CD4-positive, alpha-beta T cell (primary cell): ENCODE measurements at regions not wholly inside any gene's neighbourhood (a gene's known extent, or its start where the extent isn't known, plus 50 kb on each side); places are given as distances from the start of the nearest gene placed in this dataset.

Source experiments
- ATAC-seq: fragments of 200-7000 bp; cut with Tn5 transposase; one replicate; pipeline ENCODE4 v1.10.0; 2022; ENCODE audit warnings: mild to moderate bottlenecking; ENCODE audit not compliant: poor library complexity
- CTCF ChIA-PET: fragments of 350-600 bp; sonication (Branson Sonifier 250); formaldehyde crosslinking; loops from one replicate; lab custom pipeline; 2021; ENCODE audit warnings: antibody characterized with exemption, inconsistent platforms; lab: Charles Lee
- POLR2A ChIA-PET: fragments of 350-600 bp; sonication (Branson Sonifier 250); formaldehyde crosslinking; loops from one replicate; lab custom pipeline; 2021; ENCODE audit warnings: antibody characterized with exemption, inconsistent platforms; lab: Charles Lee
- DNase-seq, 14 experiments: peaks; one replicate each; pipeline ENCODE4 v3.0.0-alpha.2; 2013 to 2020; ENCODE audit warnings: mixed read lengths in 2 of 14
- H3K27ac ChIP-seq, 2 donors: one replicate each; pipeline versions ENCODE4 v1.5.1 to v1.7.0; 2013; ENCODE audit warnings: low read length in 2 of 2, low read depth in 1 of 2, mild to moderate bottlenecking in 1 of 2
- H3K27me3 ChIP-seq, 2 experiments: 1 replicate in 1 of 2; 2 replicates in 1 of 2; pipeline versions ENCODE4 v1.6.1 to v1.7.0; 2013; ENCODE audit warnings: low read length in 2 of 2, control low read depth in 1 of 2, mild to moderate bottlenecking in 1 of 2, moderate library complexity in 1 of 2; ENCODE audit not compliant: insufficient read depth in 2 of 2, control insufficient read depth in 1 of 2
- H3K36me3 ChIP-seq: one replicate; pipeline ENCODE4 v1.6.1; 2013; ENCODE audit warnings: low read length, control low read depth; ENCODE audit not compliant: insufficient read depth
- H3K4me1 ChIP-seq: one replicate; pipeline ENCODE4 v1.6.1; 2013; ENCODE audit warnings: low read length, control low read depth; ENCODE audit not compliant: insufficient read depth
- H3K4me3 ChIP-seq: one replicate; pipeline ENCODE4 v1.5.1; 2013; ENCODE audit warnings: mild to moderate bottlenecking, low read length, moderate library complexity
- H3K9me3 ChIP-seq, 2 experiments: 1 replicate in 1 of 2; 2 replicates in 1 of 2; pipeline versions ENCODE4 v1.6.1 to v1.7.0; 2013; ENCODE audit warnings: low read length in 2 of 2, mild to moderate bottlenecking in 2 of 2, control low read depth in 1 of 2, moderate library complexity in 1 of 2; ENCODE audit not compliant: control insufficient read depth in 1 of 2, insufficient read depth in 1 of 2
- H3K27ac Mint-ChIP-seq: one replicate; pipeline ENCODE4 v1.8.0; 2020; ENCODE audit warnings: mixed read lengths
- H3K27me3 Mint-ChIP-seq: one replicate; pipeline ENCODE4 v1.8.0; 2021; ENCODE audit warnings: mixed read lengths
- H3K36me3 Mint-ChIP-seq: one replicate; pipeline ENCODE4 v1.8.0; 2021; ENCODE audit warnings: low read depth, mixed read lengths
- H3K4me1 Mint-ChIP-seq: one replicate; pipeline ENCODE4 v1.8.0; 2021; ENCODE audit warnings: low read depth, mixed read lengths
- H3K4me3 Mint-ChIP-seq: one replicate; pipeline ENCODE4 v1.8.0; 2020; ENCODE audit warnings: mild to moderate bottlenecking, mixed read lengths
- H3K9me3 Mint-ChIP-seq: one replicate; pipeline ENCODE4 v1.8.0; 2020; ENCODE audit warnings: mixed read lengths
- intact Hi-C, 2 experiments: fragments of 100-400 bp; cut with DNase I in 1 of 2; cut with micrococcal nuclease in 1 of 2; formaldehyde crosslinking; loops; one replicate each; pipeline versions ENCODE4 v1.15.1 to v1.9.0; 2023 to 2025; cut with DNase I, micrococcal nuclease
- TF ChIP-seq, protein P1 (sequence below): fragments of 200-600 bp; IDR thresholded peaks from one replicate; pipeline ENCODE4 v1.8.0; 2022; ENCODE audit warnings: antibody characterized with exemption, mild to moderate bottlenecking

DNA sequence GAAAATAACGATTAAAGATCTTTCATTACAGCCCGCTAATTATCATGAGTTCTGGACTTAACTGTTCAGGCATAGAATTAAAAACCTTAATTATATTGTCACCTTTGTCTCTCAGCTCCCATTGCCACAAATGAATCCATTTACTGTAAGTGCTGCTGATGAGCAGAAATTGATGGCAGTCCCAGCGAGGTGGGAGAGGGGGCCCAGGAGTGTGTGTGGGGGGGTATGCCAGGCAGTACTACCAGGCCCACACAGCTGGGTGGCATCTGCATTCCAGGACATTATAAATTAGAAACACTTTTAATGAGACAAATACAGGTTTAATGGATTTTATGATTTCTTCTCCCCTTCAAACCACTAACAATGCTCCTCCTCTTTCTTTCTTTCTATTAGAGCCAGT is 196.0 kb downstream of the MELK start:
- ATAC-seq (no peak), DNase-seq (no peak)
- CTCF ChIA-PET = no interaction called here
- no peak overlapping the region for H3K4me3 Mint-ChIP-seq
- H3K27me3 ChIP-seq = no peaks in the 10 kb centered on the region
- no peaks in the 10 kb centered on the region for H3K36me3 Mint-ChIP-seq
- TF ChIP-seq, protein P1, sequence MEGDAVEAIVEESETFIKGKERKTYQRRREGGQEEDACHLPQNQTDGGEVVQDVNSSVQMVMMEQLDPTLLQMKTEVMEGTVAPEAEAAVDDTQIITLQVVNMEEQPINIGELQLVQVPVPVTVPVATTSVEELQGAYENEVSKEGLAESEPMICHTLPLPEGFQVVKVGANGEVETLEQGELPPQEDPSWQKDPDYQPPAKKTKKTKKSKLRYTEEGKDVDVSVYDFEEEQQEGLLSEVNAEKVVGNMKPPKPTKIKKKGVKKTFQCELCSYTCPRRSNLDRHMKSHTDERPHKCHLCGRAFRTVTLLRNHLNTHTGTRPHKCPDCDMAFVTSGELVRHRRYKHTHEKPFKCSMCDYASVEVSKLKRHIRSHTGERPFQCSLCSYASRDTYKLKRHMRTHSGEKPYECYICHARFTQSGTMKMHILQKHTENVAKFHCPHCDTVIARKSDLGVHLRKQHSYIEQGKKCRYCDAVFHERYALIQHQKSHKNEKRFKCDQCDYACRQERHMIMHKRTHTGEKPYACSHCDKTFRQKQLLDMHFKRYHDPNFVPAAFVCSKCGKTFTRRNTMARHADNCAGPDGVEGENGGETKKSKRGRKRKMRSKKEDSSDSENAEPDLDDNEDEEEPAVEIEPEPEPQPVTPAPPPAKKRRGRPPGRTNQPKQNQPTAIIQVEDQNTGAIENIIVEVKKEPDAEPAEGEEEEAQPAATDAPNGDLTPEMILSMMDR = no peak
- H3K4me1 ChIP-seq = peaks cover 17% of the 10 kb centered on the region
- H3K36me3 ChIP-seq = no peaks in the 10 kb centered on the region
- no peak overlapping the region for H3K27ac Mint-ChIP-seq
- H3K27me3 Mint-ChIP-seq = peaks cover 23% of the 10 kb centered on the region
- intact Hi-C loops = loop anchor here in 1 of 2 experiments (5.0 to 10.0 kb wide), 8 partner anchors 356 to 1664 kb away; partner anchors contain the start of genes CREB3, GRHPR, POLR1E and RECK
- POLR2A ChIA-PET = no interaction called here
- peaks cover 0 to 3% of the 10 kb centered on the region in 2 experiments for H3K9me3 ChIP-seq
- no peak overlapping the region for H3K27ac ChIP-seq
- no peaks in the 10 kb centered on the region for H3K9me3 Mint-ChIP-seq
- H3K4me3 ChIP-seq = no peak overlapping the region
- no peaks in the 10 kb centered on the region for H3K4me1 Mint-ChIP-seq

- ATAC-seq = no peak
- Histone ChIP-seq H3K4me3 (no peak overlapping the region), H3K9me3 (peaks cover 0 to 4% of the 10 kb centered on the region in 2 experiments), H3K27ac (no peak overlapping the region), H3K27me3 (peaks cover 0 to 2% of the 10 kb centered on the region in 2 experiments), H3K4me1 (peaks cover 14% of the 10 kb centered on the region), H3K36me3 (no peaks in the 10 kb centered on the region)
- H3K36me3 Mint-ChIP-seq = no peaks in the 10 kb centered on the region
- H3K4me3 Mint-ChIP-seq = no peak overlapping the region
- H3K4me1 Mint-ChIP-seq = no peaks in the 10 kb centered on the region
- no peak for DNase-seq
- intact Hi-C loops = no loop called here
- no peaks in the 10 kb centered on the region for H3K9me3 Mint-ChIP-seq
- no peak overlapping the region for H3K27ac Mint-ChIP-seq
- peaks cover 35% of the 10 kb centered on the region for H3K27me3 Mint-ChIP-seq
- TF ChIP-seq, protein P1 = no peak
- ChIA-PET CTCF (no interaction called here), POLR2A (no interaction called here)
Measured at GRCh38 chr9:36770025-36770424, 197.3 kb downstream of the MELK start.

DNA sequence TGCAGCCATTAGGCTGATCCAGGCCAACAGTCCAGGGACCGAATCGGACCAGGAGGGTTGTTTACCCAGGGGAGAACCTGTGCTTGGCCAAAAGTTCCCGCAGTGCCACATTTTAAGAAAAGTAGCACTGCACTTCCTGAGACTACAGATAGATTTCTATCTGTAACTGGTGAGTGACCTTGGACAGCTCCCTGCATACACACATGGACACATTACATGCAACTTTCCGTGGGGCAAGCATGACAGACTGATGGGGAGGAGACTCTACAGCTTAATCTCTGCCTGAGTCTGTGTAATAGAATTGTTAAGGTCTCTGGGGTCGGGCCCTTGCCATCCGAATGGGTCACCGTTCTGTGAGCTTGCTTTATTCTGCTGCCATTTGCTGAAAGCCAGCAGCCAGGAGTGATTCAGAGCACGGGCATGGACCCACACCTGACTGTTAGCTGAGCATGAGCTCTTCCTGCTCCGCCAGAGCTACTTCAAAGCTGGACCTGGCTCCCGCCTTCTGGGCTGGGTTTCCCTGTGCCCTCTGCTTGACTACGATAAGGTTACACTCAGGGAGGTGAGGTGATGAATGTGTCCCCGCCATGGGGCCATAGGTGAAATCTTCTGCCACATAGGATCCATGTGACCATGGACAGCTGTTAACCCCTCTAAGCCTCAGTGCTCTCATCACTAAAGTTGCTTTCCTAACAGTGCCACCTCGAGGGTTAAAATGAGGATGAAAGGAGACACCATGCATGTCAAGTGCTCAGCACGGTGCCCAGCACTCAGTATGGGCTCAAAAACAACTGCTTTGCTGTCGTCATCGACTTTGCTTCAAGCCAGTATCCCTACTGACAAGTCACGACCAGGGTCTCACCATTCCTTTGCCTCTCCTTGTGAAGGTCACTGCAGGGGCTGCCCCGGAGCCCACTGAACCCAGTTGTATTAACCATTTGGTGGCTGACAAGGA is 200.0 kb downstream of the MELK start:
- no peaks in the 10 kb centered on the region for H3K36me3 ChIP-seq
- intact Hi-C loops = no loop called here
- no peaks in the 10 kb centered on the region for H3K4me1 ChIP-seq
- H3K27ac ChIP-seq = no peak overlapping the region
- peaks cover 0 to 7% of the 10 kb centered on the region in 2 experiments for H3K9me3 ChIP-seq
- DNase-seq (no peak), ATAC-seq (no peak)
- Mint-ChIP-seq H3K36me3 (no peaks in the 10 kb centered on the region), H3K27me3 (peaks cover 51% of the 10 kb centered on the region), H3K27ac (no peak overlapping the region), H3K9me3 (no peaks in the 10 kb centered on the region), H3K4me3 (no peak overlapping the region), H3K4me1 (no peaks in the 10 kb centered on the region)
- peaks cover 2 to 5% of the 10 kb centered on the region in 2 experiments for H3K27me3 ChIP-seq
- H3K4me3 ChIP-seq = no peak overlapping the region
- ChIA-PET POLR2A (no interaction called here), CTCF (no interaction called here)
- TF ChIP-seq, protein P1 = no peak
